GM21717 (cell line): ENCODE measurements at regions not wholly inside any gene's neighbourhood (a gene's known extent, or its start where the extent isn't known, plus 50 kb on each side); places are given as distances from the start of the nearest gene placed in this dataset.

Experiments
- ATAC-seq: cut with Tn5 transposase; IDR thresholded peaks from one replicate; pipeline ENCODE4 v1.9.1; 2021; ENCODE audit warnings: mild to moderate bottlenecking, moderate library complexity; ENCODE audit not compliant: unreplicated experiment

DNA sequence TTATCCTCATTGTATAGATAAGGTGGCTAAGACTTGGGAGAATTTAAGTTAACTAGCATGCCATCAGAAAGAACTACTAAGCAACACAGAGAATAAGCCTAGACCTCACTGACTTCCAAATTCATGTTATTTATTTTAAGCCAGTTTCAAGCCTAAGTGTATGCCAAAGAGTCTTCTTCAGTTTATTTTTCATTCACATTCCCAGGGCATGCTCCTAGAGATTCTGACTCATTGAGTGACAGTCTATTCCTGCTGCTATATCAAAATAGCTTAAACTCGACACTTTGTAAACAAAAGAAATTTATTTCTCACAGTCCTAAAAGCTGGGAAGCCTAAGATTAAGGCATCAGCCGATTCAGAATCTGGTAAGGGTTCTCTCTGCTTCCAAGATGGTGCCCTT, 467.1 kb downstream of the MBD2 start:
- ATAC-seq, result no peak

DNA sequence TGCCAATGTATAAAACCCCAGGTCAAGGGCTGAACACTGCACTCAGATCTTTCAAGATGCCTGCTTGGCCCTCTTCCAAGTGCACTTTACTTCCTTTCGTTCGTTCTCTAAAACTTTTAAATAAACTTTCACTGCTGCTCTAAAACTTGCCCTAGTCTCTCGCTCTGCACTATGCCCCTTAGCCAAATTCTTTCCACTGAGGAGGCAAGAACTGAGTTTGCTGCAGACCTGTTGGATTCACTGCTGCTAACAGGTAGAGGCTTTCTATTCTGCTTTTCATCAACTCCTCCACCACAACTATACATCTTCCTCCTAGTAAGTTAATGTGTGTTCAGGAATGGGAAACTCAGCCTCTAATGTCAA, 467.9 kb downstream of the MBD2 start:
- no peak for ATAC-seq

DNA sequence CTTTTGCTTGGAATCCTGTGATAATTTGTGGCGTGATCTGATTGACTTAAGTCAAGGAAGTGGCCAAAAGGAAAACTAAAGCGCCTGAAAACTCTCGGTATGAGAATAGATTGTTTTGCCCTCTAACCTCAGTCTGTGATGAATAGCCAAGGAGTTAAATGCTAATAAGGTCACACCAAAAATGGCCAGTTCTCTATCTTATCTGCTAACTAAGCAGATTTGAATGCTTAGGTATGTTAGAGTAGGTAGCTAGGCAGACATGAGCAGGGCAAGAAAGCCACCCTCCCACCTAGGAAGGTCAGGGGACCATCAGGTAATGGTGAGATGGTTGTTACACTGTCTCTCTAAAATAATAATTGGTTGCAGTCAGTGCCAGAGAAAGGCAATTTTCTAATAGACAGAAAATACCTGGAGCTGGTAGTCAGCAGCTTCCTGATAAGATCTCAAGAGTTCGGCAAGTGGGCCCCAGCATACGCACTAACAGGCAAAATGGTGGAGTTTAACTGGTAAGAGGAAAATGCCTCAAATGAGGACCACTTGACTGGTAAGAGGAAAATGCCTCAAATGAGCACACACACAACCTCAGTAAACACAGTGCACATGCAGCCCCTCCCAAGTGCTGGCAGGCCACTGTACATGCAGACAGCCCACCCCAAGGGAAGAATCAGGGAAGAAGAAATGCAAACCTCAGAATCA, 468.4 kb downstream of the MBD2 start:
- ATAC-seq, result no peak

DNA sequence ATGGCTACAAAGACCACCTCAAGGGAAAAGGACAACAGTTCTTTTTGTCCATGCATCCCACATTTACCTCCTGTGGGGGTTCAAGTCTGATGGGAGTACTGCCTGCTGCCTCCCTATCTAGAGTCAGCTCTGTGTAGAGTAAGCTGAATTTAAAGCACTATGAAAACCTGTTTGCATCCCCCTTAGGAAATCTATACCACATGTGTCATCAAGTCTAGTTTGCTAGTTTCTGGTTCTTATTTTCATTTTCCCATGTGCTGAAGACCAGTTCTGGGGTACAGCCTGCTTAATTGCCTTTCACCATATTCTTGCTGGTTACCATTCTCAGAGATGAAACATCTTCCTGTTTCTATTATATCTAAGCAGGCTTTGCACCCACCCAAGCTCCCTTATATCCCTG, 470.3 kb downstream of the MBD2 start:
- ATAC-seq, result no peak

DNA sequence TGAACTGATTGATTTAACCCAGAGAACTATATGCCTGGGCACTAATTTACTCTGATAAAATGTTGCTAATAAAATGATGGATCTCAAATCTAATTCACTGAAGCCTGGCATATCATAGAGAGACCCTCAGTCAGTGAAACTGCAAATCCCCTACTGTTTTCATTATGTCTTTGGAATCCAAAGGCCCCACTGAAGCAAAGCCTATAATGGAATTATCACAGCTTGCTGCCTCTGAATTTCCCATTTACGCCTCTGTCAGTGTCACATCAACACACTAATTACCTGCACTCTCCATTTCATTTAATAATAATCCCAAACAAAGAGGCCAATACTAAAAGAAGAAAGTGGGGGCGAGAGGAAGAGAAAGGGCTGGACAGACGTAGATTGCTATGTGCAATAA, 470.9 kb downstream of the MBD2 start:
- no peak for ATAC-seq

DNA sequence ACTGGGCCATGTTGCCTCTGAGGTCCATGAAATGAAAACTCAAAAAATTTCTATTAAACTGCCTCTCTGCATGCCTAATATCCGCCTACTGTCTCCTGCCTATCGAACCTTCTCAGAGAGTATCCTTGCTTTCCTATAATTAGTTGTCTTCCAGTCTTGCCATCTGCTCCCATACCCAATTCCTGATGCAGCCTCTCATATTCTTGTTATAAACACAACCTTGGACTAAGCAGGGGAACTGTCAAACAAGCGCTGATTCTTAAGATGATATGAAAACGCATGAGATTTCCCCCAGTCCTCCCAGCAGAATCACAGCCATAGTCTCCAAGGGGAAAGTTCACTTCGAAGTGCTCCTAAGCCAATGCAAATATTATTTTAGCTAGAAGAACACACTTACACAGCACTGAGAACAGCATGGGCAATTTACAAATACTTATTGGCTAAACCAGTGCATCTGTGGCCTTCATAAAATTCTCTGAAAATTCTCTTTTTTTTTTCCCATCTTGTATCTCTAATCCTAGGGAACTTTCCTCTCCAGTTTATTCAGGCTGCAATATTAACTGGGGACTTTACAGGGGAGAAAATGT, 471.6 kb downstream of the MBD2 start:
- ATAC-seq, result no peak

DNA sequence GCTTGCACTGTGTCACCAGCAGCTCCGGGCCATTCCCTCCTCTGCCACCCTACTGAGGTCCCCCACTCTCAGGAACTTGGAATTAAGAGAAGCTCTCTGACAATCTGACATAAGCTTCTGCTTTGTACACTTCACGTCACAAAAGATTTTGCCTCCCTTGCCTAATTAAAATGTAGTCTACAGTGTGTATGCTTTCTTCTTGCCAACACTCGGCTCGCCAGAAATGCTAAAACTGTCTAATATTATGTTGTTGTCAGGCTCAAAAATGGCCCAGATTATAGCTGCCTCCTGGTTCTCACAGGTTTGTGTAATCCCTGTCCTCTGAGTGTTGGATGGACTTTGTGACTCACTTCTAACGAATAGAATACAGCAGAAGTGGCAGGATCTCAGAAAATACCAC, 474.7 kb downstream of the MBD2 start:
- no peak for ATAC-seq

DNA sequence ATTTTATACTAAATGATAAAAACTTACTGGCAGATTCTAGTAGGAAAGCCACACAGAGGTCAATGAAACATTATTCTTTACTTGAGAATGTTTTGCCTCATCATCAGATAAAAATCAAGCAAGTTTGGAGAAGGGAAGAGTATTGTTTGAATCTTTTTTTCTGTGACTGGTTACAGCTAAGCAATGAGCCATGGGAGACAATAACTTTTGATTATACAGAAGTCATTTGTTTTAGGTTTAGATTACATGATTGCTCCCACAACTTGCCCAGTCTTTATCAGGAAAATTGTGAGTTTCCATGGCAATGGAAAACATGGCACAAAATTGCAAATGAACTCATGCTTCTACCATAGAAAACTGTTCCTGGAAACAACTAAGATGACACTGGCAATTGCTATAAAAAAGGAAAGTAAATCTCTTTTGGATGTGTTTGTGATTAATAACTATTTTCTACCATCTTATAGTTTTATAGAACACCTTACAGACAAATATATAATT, 476.8 kb downstream of the MBD2 start:
- ATAC-seq, result no peak

DNA sequence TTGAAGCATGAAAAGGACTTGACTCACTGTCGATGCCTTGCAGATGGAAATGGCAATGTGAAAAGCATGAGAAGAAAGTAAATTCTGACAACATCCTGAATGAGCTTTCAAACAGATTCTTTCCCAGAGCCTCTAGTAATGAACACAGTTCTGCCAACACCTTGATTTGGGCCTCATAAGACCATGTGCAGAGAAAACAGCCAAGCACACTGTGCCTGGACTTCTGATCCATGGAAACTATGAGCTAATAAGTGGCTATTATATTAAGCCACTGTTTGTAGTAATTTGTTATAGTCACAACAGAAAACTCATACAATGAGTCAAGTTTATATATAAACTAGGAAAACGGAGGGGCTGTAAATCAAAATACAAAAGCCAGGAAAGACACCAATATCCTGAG, 477.3 kb downstream of the MBD2 start:
- ATAC-seq, result no peak

DNA sequence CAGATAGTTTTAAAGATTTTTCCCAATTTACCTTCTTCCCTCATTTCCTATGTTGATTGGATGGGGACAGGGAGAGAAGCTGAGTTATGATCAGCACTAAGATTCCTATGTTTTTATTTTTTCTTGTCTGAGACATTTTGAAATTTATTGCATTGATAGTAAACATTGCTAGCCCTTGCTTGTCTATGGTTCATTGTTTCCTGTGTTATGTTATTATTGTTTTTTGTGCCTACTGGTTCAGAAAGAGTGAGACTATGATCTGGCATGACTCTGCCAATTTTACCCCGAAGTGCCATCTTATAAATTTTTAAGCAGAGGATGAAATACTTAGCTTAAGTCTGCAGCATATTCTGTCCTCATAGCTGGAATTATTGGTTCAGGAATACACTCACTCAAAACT, 478.5 kb downstream of the MBD2 start:
- ATAC-seq, result no peak

DNA sequence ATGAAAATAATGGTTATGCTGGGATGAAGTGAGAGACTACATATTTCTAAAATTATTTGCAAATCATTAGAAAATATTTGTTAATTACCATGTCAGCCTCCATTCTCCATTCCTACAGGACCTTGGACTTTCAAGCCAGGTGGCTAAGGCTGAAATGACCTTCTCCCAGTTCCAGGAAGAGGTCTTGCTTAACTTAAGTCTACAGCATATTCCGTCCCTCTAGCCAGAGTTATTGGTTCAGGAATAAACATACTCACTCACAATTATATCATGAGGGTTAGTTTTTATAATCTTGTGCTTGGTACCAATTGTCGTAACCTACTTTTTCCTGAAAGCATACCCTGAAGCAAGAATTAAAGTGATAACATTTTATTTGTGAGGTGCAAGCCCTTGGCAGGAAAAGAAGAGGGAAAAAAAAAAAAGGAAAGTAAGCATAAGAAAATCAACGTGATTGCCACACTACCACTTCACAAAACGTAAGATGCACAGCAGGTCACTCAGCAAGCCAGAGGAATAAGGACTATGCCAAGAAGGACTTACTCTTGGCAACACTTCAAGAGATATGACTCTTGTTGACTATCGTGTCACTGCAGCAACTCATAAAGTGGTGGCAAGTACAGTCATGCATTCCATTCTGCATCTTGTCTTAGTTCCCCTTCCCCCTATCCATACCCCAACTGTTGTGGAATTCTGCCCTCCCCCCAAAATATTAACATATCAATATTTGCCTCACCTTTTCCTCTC, 479.1 kb downstream of the MBD2 start:
- no peak for ATAC-seq

DNA sequence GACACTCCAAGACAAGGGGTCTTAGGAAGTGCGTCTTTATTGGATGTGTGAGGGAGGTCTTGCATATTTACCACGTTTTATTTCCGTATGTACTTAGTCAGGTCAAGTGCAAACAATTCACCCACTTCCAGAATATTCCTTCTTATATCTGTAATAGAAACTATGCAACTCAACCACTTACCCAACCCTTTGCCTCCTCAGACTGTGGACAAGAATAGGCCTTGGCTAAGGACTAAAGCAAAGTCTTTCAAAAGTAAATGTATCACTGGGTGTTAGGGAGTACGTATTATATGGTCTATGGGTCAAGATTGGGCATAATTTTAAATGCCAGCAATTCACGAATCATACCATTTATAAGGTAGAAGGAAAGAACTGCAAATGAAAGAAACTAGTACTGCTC, 484.8 kb downstream of the MBD2 start:
- no peak for ATAC-seq

DNA sequence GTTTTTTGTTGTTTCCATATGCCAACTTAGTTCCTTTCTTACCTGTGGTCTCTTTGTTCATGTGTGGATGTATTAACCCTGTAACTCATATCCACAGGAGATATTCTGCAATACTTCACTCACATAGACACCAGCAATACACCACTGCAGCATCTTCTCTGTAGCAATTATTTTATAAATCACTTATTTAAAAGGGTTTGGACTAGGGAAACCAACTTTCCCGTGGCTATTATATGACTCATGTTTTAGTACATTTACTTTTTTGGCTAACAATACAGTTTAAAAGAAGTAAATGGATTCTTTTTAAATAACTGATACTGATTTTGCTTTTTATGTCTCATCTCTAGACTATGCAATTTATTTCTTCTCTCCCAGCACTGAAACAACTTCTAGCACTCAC, 488.9 kb downstream of the MBD2 start:
- ATAC-seq, result no peak

DNA sequence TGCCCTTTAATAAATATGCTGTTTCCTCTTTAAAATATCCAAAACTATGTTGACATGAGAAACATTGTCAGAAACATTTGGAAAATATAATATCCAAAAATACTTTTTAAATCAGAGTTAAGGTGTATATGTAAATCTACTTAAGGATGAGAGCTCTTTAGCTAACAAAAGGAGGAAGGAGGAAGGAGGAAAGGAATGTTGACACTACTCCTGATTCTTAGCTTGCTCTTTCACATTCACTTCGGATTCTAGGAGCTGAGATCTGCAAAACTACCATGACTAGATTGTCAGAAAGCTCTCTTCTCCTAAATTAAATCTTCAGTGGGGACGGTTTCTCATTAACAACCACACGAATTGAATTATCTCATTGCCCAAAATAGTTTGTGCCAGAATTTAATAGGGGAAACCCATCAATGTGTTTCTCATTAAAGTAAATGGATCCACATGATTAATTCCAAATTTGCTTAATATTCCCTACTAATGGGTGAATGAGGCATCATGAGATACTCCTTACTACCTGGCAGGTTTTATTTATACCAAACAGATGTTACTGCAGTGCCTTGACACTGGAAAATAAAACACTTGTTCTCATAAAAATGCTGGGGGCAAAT, 509.1 kb downstream of the MBD2 start:
- ATAC-seq, result no peak

DNA sequence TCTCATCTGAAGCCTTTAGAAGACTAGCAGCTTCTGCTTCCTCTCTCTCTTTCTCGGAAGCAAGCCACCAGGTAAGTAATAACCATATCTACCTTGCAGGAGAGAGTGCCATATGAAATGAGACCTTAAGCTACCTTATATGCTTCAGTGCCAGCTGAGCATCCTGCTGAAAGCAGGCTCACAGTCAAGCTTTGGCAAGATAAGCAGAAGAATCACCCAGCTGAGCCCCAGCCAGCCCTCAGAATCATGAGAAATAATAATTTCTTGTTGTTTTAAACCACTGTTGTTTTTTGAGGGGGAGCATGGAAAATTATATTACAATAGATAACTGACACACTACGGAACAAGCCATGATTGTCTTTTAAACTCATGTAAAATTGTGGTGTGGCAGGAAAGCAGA, 514.4 kb downstream of the MBD2 start:
- ATAC-seq, result no peak

DNA sequence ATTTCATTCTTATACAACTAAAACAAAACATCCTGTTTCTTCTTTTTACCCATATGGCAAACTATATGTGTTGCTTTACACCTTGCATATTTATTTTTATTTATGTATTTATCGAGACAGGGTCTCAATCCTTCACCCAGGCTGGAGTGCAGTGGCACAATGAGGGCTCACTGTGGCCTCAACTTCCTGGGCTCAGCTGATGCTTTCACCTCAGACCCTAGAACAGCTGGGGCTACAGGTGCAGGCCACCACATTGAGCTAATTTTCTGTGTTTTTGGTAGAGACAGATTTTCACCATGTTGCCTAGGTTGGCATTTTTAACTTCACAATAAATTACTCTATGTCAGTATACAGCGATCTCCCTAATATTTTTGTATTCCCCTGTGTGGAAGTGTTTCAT, 522.0 kb downstream of the MBD2 start:
- ATAC-seq, result no peak

DNA sequence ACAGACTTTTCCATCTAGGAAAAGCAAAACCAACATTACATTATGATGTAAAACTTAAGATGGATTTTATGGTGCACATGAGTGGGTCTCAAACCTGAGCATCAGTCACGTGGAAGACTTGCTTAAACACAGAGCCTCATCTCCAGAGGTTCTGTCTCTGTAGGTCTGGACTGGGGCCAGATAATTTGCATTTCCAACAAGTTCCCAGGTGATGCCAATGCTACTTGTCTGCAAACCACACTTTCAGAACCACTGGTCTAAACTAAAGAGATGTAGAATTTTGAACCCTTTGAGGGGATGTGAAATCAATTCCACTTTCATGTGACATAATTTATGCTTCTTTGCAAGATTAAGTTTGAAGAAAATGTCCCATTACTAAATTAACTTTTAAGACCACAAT, 522.8 kb downstream of the MBD2 start:
- no peak for ATAC-seq

DNA sequence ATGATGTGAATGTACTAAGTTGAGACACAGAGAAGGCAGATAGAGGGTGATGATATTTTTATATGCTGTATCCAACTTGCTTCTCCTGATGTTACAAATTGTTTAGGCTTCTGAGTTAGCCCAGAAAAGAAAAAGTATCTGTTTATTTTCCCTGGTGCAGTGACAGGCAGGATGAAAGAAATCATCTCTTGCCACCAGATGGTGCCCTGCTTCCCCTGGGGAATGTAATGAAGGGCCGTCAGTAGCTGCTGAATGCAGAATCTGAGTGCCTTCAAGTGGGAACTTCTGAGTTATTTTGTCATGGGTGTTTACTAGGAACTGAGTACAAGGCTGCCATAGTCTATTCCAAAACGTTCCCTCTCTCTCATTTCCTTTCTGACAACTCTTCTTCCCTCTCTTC, 525.6 kb downstream of the MBD2 start:
- ATAC-seq, result no peak

DNA sequence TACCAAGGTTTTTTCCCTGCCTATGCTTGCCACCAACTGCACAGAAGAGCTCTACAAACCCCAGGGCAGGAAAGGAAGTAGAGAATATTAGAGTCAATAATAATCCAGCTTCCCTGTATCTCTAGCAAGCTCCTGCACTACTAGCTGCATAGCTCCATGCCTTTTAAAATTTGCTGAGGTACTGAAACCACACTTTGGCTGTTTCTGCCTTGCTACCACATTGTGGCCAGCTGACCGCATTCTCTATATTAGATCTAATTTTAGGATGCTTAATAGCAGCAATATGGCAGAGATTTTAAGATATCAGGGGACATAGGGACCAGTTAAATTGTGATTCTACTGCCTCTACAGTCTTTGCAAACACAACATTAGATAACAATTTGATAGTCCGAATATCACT, 534.6 kb downstream of the MBD2 start:
- ATAC-seq, result no peak

DNA sequence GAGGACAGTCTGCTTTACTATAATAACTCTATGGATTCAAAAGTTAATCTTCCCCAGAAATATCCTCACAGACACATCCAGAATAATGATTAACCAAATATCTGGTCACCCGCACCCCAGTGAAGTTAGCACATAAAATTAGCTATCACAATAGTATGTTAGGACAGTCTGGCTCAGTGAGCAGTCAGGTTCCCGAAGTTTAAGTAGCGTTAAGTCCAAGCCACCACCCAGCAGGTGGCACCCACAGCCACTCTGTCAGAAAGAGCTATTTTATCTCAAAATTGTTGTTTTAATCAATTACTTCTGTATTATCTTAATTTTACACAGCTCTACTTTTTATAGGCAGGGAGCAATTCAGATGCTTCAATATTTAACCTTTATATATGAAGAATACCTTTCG, 537.5 kb downstream of the MBD2 start:
- ATAC-seq, result no peak

DNA sequence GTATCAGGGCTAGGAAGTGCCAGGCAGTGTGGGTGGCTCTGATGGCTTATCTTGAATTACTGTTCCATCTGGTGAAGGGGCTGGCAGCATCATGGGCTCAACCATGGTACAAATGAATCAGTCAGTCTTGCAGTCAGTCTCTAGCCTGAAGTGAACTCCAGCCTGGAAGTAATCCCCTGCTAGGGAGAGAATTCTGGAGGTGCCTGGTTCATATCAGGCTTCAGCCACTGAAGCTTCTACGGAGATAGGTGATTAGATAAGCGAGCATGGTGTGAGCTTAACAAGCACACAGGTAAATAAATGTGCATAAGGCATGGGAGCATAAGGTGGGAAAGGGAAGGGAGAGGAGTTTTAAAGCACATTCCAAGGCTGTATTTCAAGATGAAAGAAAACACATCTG, 541.7 kb downstream of the MBD2 start:
- ATAC-seq, result no peak

DNA sequence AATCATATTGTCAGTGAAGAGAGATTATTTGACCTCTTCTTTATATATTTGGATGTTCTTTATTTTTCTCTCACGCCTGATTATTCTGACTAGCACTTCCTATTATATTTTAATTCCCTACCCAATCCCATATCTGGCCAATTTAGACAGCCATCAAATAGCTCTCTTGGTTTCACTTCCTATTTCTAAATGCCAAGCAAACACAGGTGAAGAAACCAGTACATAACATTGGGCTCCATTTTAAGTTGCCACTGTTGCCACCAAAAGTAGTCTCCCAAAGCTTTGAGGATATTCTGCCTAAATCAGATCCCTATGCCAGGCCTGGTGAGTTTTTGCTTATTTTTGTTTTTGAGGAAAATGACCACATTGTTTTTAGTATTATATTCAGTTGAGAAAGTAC, 547.0 kb downstream of the MBD2 start:
- ATAC-seq, result no peak
